MCF 10A (cell line): ENCODE measurements at regions not wholly inside any gene's neighbourhood (a gene's known extent, or its start where the extent isn't known, plus 50 kb on each side); places are given as distances from the start of the nearest gene placed in this dataset.

Experiments
- BruUV-seq: library from RNA; stranded (reverse); fragments of 400-500 nt; replicated peaks from 2 replicates; lab custom pipeline; 2021; lab: Mats Ljungman, UMichigan
- CTCF ChIA-PET: fragments of 300-600 bp; sonication (Branson Sonifier 250); formaldehyde crosslinking; extraction: SDS; loops from one replicate; lab custom pipeline; 2021; ENCODE audit warnings: antibody characterized with exemption, inconsistent platforms; lab: Yijun Ruan, JAX
- POLR2A ChIA-PET: fragments of 300-600, 350-650 bp; sonication (Branson Sonifier 250); formaldehyde crosslinking; extraction: SDS; loops from one replicate; lab custom pipeline; 2020; ENCODE audit warnings: antibody characterized with exemption, inconsistent platforms; lab: Yijun Ruan, JAX
- DNase-seq: peaks from one replicate; pipeline ENCODE4 v3.0.0-alpha.2; 2018; ENCODE audit not compliant: unreplicated experiment
- H3K27ac Mint-ChIP-seq: one replicate; pipeline ENCODE4 v1.8.0; 2022; ENCODE audit warnings: mild to moderate bottlenecking, low read depth, mixed read lengths; ENCODE audit not compliant: unreplicated experiment
- H3K27me3 Mint-ChIP-seq: one replicate; pipeline ENCODE4 v1.8.0; 2022; ENCODE audit warnings: mixed read lengths; ENCODE audit not compliant: insufficient read depth, unreplicated experiment
- H3K36me3 Mint-ChIP-seq: one replicate; pipeline ENCODE4 v1.8.0; 2022; ENCODE audit warnings: mild to moderate bottlenecking, moderate library complexity, mixed read lengths; ENCODE audit not compliant: insufficient read depth, unreplicated experiment
- H3K4me1 Mint-ChIP-seq: one replicate; pipeline ENCODE4 v1.8.0; 2022; ENCODE audit warnings: mixed read lengths; ENCODE audit not compliant: insufficient read depth, unreplicated experiment
- H3K4me3 Mint-ChIP-seq: one replicate; pipeline ENCODE4 v1.8.0; 2022; ENCODE audit warnings: mild to moderate bottlenecking, moderate library complexity, mixed read lengths; ENCODE audit not compliant: unreplicated experiment
- H3K9me3 Mint-ChIP-seq: one replicate; pipeline ENCODE4 v1.8.0; 2022; ENCODE audit warnings: mixed read lengths; ENCODE audit not compliant: unreplicated experiment
- CTCF ChIP-seq: fragments of 200-600 bp; IDR thresholded peaks from one replicate; pipeline ENCODE4 v1.8.0; 2022; ENCODE audit warnings: antibody characterized with exemption, mild to moderate bottlenecking; ENCODE audit not compliant: unreplicated experiment
- intact Hi-C: fragments of 100-400 bp; cut with micrococcal nuclease; formaldehyde crosslinking; loops from 2 replicates; pipeline ENCODE4 v1.14.1; 2022

GRCh38 chr6:144809120-144809519 is 524.0 kb downstream of the UTRN start:
- H3K27ac Mint-ChIP-seq, result no peak overlapping the region

GRCh38 chr6:144809969-144810368 is 524.8 kb downstream of the UTRN start:
- no peak for DNase-seq
- no TSS peak for BruUV-seq
- Mint-ChIP-seq H3K9me3 (no peaks in the 10 kb centered on the region), H3K27me3 (no peaks in the 10 kb centered on the region), H3K27ac (no peak overlapping the region), H3K4me3 (no peak overlapping the region), H3K36me3 (no peaks in the 10 kb centered on the region), H3K4me1 (peaks cover 8% of the 10 kb centered on the region)
- CTCF ChIA-PET, result interaction anchor here (0.6 kb wide), 1 partner anchor 29 kb away, joined by 4 read pairs; no protein-coding TSS in a partner anchor
- intact Hi-C loops, result no loop called here
- POLR2A ChIA-PET, result no interaction called here
- no peak for TF ChIP-seq CTCF

More at GRCh38 chr6:144809120-144809519, 524.0 kb downstream of the UTRN start:
- H3K27me3 Mint-ChIP-seq, result no peaks in the 10 kb centered on the region
- peaks cover 8% of the 10 kb centered on the region for H3K4me1 Mint-ChIP-seq
- no peaks in the 10 kb centered on the region for H3K36me3 Mint-ChIP-seq
- H3K9me3 Mint-ChIP-seq, result no peaks in the 10 kb centered on the region
- no peak overlapping the region for H3K4me3 Mint-ChIP-seq
- DNase-seq, result peak; percentile 4
- ChIA-PET POLR2A (no interaction called here), CTCF (interaction anchor here (0.6 to 0.7 kb wide), 2 partner anchors 150 to 231 kb away, joined by 3 to 4 read pairs; no protein-coding TSS in a partner anchor)
- no peak for TF ChIP-seq CTCF
- BruUV-seq, result no TSS peak
- intact Hi-C loops, result no loop called here

DNA sequence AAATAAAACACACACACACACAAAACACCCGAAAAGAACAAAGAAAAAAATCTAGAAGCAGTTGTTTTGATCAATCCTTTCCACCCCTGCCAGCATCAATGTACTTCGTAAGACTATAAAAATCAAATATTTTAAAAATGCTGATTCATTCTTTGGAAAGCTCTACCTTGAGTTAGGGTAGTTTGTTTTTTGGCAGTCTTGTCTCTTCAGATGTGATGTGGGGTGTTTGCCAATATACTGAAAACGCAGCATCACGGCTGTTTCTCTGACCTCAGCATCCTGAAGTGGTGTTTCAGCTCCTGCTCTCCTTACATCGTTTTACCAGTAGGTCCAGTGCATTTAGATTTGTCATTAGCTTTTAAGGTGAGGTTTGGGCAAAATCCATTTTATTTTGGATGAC is 526.0 kb downstream of the UTRN start:
- intact Hi-C loops, result no loop called here
- H3K4me1 Mint-ChIP-seq, result peaks cover 8% of the 10 kb centered on the region
- CTCF ChIA-PET, result no interaction called here

GRCh38 chr6:144816936-144817335 is 531.8 kb downstream of the UTRN start:
- intact Hi-C loops, result no loop called here

More for the DNA sequence above, 526.0 kb downstream of the UTRN start:
- POLR2A ChIA-PET, result no interaction called here
- no peak for TF ChIP-seq CTCF
- H3K27me3 Mint-ChIP-seq, result no peaks in the 10 kb centered on the region
- H3K9me3 Mint-ChIP-seq, result no peaks in the 10 kb centered on the region
- no peaks in the 10 kb centered on the region for H3K36me3 Mint-ChIP-seq
- BruUV-seq, result no TSS peak
- no peak for DNase-seq
- H3K27ac Mint-ChIP-seq, result no peak overlapping the region
- no peak overlapping the region for H3K4me3 Mint-ChIP-seq

More at GRCh38 chr6:144816936-144817335, 531.8 kb downstream of the UTRN start:
- no peaks in the 10 kb centered on the region for H3K4me1 Mint-ChIP-seq
- no peak overlapping the region for H3K4me3 Mint-ChIP-seq
- POLR2A ChIA-PET, result no interaction called here
- TF ChIP-seq CTCF, result no peak
- no peaks in the 10 kb centered on the region for H3K27me3 Mint-ChIP-seq
- BruUV-seq, result no TSS peak
- CTCF ChIA-PET, result no interaction called here
- peaks cover 11% of the 10 kb centered on the region for H3K36me3 Mint-ChIP-seq
- H3K9me3 Mint-ChIP-seq, result no peaks in the 10 kb centered on the region
- DNase-seq, result no peak
- no peak overlapping the region for H3K27ac Mint-ChIP-seq
